Dedifferentiated amniotic fluid mesenchymal stem cell (primary cell): ENCODE measurements at regions not wholly inside any gene's neighbourhood (a gene's known extent, or its start where the extent isn't known, plus 50 kb on each side); places are given as distances from the start of the nearest gene placed in this dataset.
"Not testable (repeated sequence)": the region's sequence is repeated elsewhere in the genome, so short reads cannot be mapped to it uniquely, and the experiment has no call there.

Experiments used
- DNase-seq: peaks from one replicate; pipeline ENCODE4 v3.0.0-alpha.2; 2016; ENCODE audit errors: extremely low spot score

- peak; percentile 18 for DNase-seq
Observed at GRCh38 chrX:115968436-115969252, 201.9 kb upstream of the AGTR2 start.

GRCh38 chrX:115970718-115971117 is 199.8 kb upstream of the AGTR2 start:
- no peak for DNase-seq

DNA sequence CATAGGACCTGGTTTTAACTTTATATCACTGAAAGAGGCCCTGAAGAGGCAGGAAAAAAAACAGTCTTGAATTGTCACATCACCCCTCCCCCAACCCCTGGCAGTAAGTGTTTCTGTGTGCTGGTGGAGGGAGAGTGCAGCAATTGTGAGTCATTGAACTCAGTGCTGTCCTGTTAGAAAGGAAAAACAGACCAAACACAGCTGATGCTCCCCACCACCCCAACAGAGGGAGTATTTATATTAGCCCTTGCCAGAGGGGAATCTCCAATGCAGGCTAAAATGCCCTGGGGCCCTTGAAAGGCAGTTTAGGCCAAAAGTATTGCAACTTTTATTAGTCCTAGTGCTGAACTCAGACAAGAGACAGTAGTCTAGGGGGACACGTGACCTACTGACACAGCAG is 197.8 kb upstream of the AGTR2 start:
- DNase-seq = no peak

- no peak for DNase-seq
Observed at GRCh38 chrX:115978068-115978467, 192.5 kb upstream of the AGTR2 start.

- not testable (repeated sequence) for DNase-seq
Observed at GRCh38 chrX:115983148-115983547, 187.4 kb upstream of the AGTR2 start.

DNA sequence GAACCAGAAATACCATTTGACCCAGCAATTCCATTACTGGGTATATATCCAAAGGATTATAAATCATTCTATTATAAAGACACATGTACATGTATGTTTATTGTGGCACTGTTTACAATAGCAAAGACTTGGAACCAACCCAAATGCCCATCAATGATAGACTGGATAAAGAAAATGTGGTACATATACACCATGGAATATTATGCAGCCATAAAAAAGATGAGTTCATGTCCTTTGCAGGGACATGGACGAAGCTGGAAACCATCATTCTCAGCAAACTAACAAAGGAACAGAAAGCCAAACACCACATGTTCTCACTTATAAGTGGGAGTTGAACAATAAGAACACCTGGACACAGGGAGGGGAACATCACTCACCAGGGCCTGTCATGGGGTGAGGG is 183.1 kb upstream of the AGTR2 start:
- not testable (repeated sequence) for DNase-seq

DNA sequence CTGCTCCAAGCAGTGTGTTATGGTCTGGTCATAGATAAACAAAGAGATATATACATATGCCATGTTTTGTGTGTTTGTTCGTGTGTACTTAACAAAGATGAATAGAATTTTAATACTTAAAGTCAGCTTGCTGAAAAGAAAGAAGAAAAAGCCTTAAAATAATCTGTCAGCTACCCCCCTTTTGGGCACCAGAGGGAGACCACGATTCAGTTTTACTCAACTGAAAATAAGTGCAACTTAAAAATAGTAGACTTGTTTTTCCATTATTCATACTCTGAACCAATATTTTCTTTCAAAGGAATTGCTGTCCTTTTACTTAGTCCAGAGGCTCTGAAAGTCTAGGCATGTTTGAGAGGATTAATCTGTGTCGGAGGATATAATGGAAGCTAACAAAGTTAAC is 181.7 kb upstream of the AGTR2 start:
- no peak for DNase-seq

DNA sequence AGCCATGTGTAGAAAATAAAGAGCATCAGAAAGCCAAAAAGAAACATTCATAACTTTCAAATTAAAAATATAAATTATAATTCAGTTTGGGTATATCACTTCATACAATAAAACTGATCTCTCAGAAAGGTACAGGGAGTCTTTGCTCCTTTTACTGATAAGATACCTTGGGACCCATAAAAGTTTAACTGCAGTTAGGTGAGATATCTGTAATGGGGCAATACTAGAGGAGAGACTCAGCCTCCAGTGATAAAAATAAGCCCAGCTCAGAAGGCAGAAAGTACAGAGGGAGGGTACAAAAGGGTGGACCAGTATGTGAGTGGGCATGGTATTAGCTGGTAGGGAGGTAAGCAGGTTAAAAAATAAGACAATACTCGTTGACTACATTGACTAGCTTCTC is 180.9 kb upstream of the AGTR2 start:
- DNase-seq = no peak

- DNase-seq = no peak
Observed at GRCh38 chrX:116009346-116009745, 161.2 kb upstream of the AGTR2 start.

DNA sequence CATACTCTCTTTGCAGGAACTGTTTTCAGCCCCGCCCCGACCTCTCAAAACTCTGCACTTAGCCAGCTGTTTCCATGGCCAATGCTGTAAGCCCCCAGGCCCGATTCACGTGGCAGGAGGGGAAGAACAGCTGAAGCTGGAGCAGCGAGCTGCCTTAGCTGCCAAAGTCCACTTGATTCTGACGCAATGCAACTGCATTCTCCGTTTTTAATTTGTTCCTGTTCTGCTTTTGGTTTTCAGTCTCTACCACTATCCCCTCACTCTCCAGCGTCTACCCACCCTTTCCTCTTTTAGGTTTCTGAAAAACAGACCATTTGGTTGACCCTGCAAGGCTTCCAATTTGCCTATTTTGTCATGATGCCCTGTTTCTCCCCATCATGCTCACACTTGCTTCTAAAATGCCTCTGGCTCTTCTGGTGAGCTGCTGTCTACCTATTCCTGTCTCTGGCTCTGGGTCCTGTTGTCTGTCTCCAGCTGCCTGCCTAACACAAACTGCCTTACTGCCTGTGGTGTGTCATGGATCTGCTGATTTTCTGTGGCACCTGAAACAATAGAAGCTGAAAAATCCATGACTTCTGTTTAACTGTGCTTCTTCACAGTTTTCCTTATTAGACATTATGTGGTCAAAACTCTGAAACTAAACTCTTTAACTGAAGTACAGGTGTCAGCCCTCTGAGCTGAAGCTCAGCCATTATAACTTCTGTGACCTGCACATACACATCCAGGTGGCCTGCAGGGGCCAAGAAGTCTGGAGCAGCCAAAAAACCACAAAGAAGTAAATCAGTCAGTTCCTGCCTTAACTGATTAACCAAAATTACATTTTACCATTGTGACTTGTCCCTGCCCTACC is 160.5 kb upstream of the AGTR2 start:
- DNase-seq = no peak

DNA sequence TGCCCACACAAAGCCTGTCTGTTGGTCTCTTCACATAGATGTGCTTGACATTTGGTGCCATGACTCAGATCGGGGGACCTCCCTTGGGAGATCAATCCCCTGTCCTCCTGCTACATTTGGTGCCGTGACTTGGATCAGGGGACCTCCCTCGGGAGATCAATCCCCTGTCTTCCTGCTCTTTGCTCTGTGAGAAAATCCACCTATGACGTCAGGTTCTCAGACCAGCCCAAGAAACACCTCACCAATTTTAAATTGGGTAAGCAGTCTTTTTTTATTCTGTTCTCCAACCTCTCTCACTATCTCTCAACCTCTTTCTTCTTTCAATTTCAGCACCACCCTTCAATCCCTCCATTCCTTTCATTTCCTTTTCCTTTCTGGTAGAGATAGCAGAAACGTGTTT is 159.6 kb upstream of the AGTR2 start:
- DNase-seq = no peak

DNA sequence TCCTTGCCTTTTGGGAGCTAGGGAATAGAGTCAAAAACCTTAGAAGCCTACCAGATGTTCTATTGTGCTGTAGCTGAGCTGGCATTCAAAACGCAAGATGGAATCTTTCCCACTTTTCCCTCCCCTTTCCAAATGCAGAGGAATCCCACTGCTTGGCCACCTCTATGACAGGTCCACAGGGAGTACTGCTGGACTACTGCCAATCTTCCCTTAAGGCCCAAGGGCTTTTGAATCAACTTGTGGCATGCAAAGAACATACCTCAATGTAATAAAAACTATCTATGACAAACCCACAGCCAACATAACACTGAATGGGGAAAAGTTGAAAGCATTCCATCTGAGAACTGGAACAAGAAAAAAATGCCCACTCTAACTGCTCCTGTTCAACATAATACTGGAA is 139.2 kb upstream of the AGTR2 start:
- DNase-seq = no peak
